ENCODE measurements at regions not wholly inside any gene's neighbourhood (a gene's known extent, or its start where the extent isn't known, plus 50 kb on each side); places are given as distances from the start of the nearest gene placed in this dataset.

GRCh38 chr3:110811050-110811449 is 260.6 kb upstream of the NECTIN3 start:
- Histone ChIP-seq H3K9me3 (ENCODE audit: control insufficient read depth, low read length) (no peaks in the 10 kb centered on the region), H3K79me1 (replicated peaks; ENCODE audit: low read length, poor library complexity, severe bottlenecking) (no peaks in the 10 kb centered on the region), H3K4ac (ENCODE audit: low read depth in 1 of 2, low read length in 2 of 2) (no peak overlapping the region), H2BK5ac (ENCODE audit: low read depth, low read length, poor library complexity, severe bottlenecking) (no peak overlapping the region), H3K14ac (ENCODE audit: low read length in 2 of 2) (no peak overlapping the region), H3K27ac (ENCODE audit: low read length, poor library complexity, severe bottlenecking) (peak overlapping the region; percentile 41), H3K27me3 (ENCODE audit: control insufficient read depth in 1 of 2, insufficient read depth in 1 of 2, low read length in 2 of 2) (no peaks in the 10 kb centered on the region), H2BK15ac (ENCODE audit: low read depth, poor library complexity, severe bottlenecking) (no peak overlapping the region), H2BK120ac (ENCODE audit: low read depth, low read length) (no peak overlapping the region), H2AFZ (ENCODE audit: low read depth, low read length) (no peak overlapping the region), H3K9ac (ENCODE audit: low read length) (peak overlapping the region; percentile 87), H3K23ac (ENCODE audit: low read length in 2 of 2) (no peak overlapping the region), H3K4me3 (ENCODE audit: insufficient read depth in 1 of 2, low read depth in 1 of 2, low read length in 2 of 2) (no peak overlapping the region), H3K4me1 (ENCODE audit: control insufficient read depth, insufficient read depth, low read depth, low read length) (peaks cover 1% of the 10 kb centered on the region), H3K36me3 (ENCODE audit: control insufficient read depth in 1 of 2, insufficient read depth in 2 of 2, low read depth in 1 of 2, low read length in 2 of 2) (no peaks in the 10 kb centered on the region), H2BK12ac (ENCODE audit: low read length in 2 of 2) (no peak overlapping the region), H4K8ac (ENCODE audit: low read length) (no peak overlapping the region), H3K18ac (ENCODE audit: low read depth in 1 of 2, low read length in 2 of 2) (no peak overlapping the region), H2AK5ac (ENCODE audit: low read length, severe bottlenecking) (no peak overlapping the region), H4K91ac (ENCODE audit: low read length) (no peak overlapping the region), H3K4me2 (ENCODE audit: low read length, poor library complexity, severe bottlenecking) (no peak overlapping the region)
- peak; percentile 21 for DNase-seq

DNA sequence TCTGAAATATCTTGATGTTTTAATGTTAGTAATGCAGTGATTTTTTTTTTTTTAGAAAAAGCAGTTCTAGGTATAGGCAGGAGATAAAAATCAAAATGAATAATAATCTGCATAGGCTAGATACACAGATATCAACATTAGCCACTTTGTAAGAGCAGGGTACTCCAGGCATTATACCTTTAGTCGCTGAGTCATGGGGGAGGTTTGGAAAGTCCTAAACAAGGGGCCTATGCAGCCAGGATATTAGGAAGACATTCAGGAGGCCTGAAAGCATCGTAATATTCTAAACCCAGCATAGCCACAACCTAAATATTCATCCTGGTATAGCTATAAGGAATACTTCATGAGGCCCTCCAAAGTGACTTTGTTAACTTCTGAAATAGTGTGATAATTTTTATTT is 258.1 kb upstream of the NECTIN3 start:
- H3K14ac ChIP-seq (ENCODE audit: low read length in 2 of 2) = no peak overlapping the region
- no peak overlapping the region for H4K91ac ChIP-seq (ENCODE audit: low read length)
- no peak overlapping the region for H4K8ac ChIP-seq (ENCODE audit: low read length)
- no peaks in the 10 kb centered on the region for H3K36me3 ChIP-seq (ENCODE audit: control insufficient read depth in 1 of 2, insufficient read depth in 2 of 2, low read depth in 1 of 2, low read length in 2 of 2)
- no peak overlapping the region for H2AK5ac ChIP-seq (ENCODE audit: low read length, severe bottlenecking)
- H2BK15ac ChIP-seq (ENCODE audit: low read depth, poor library complexity, severe bottlenecking) = no peak overlapping the region
- H3K27ac ChIP-seq (ENCODE audit: low read length, poor library complexity, severe bottlenecking) = peak overlapping the region; percentile 95
- 67% methylated on average over 1 of the region's 2 CpGs for WGBS
- H2BK12ac ChIP-seq (ENCODE audit: low read length in 2 of 2) = peak overlapping the region in 1 of 2 experiments; percentile 71
- no peaks in the 10 kb centered on the region for H3K27me3 ChIP-seq (ENCODE audit: control insufficient read depth in 1 of 2, insufficient read depth in 1 of 2, low read length in 2 of 2)
- no peaks in the 10 kb centered on the region for H3K4me1 ChIP-seq (ENCODE audit: control insufficient read depth, insufficient read depth, low read depth, low read length)
- H2BK5ac ChIP-seq (ENCODE audit: low read depth, low read length, poor library complexity, severe bottlenecking) = no peak overlapping the region
- no peak overlapping the region for H3K18ac ChIP-seq (ENCODE audit: low read depth in 1 of 2, low read length in 2 of 2)
- no peaks in the 10 kb centered on the region for H3K9me3 ChIP-seq (ENCODE audit: control insufficient read depth, low read length)
- peak; percentile 18 for DNase-seq
- no peaks in the 10 kb centered on the region for H3K79me1 ChIP-seq (replicated peaks; ENCODE audit: low read length, poor library complexity, severe bottlenecking)
- H3K23ac ChIP-seq (ENCODE audit: low read length in 2 of 2) = no peak overlapping the region
- H3K4me2 ChIP-seq (ENCODE audit: low read length, poor library complexity, severe bottlenecking) = no peak overlapping the region
- H3K4ac ChIP-seq (ENCODE audit: low read depth in 1 of 2, low read length in 2 of 2) = peak overlapping the region in 1 of 2 experiments; percentile 67
- peak overlapping the region; percentile 50 for H3K9ac ChIP-seq (ENCODE audit: low read length)
- H3K4me3 ChIP-seq (ENCODE audit: insufficient read depth in 1 of 2, low read depth in 1 of 2, low read length in 2 of 2) = no peak overlapping the region
- no peak overlapping the region for H2AFZ ChIP-seq (ENCODE audit: low read depth, low read length)
- no peak overlapping the region for H2BK120ac ChIP-seq (ENCODE audit: low read depth, low read length)

DNA sequence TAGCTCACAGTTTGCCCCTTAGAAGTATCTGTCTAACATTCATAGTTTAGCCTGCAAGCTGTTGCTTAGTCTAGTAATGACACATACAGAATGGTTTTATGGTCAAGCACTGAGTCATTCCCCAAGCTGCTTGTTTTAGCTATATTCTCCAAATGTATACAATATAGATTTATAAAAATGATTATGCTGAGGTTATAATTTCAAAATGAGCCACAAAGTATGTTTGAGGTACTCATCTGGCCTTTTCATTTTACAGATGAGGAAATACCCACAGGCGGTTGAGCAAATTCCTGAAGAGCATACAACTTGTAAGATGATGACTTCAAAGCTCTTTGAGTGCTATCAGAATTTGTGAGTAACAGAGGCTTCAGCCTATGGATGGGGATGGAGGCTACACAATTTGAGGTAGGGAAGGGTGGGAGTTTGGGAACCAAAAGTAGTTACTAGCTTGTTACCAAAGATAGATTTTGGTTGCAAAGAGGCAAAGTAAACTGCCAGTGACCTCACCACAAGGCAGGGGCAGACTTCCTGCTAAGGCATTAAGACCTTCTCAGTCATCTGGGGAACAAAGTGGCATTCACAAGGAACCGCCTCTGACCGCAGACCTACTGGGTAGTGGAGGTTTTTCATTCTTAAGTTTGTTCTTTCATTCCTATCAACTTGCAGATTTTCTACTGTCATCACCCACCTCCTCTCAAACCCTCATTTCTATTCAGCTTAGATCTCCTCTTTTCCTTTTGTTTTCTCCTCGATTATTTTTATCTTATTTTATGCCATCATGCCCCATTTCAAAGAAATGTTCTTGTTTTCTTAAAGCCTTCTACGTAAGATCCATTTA is 257.2 kb upstream of the NECTIN3 start:
- no peak overlapping the region for H4K8ac ChIP-seq (ENCODE audit: low read length)
- peak overlapping the region; percentile 95 for H3K27ac ChIP-seq (ENCODE audit: low read length, poor library complexity, severe bottlenecking)
- H3K4ac ChIP-seq (ENCODE audit: low read depth in 1 of 2, low read length in 2 of 2) = no peak overlapping the region
- 18% methylated on average over 5 of the region's 5 CpGs for WGBS
- H3K4me1 ChIP-seq (ENCODE audit: control insufficient read depth, insufficient read depth, low read depth, low read length) = no peaks in the 10 kb centered on the region
- peak overlapping the region in 1 of 2 experiments; percentile 57 for H2BK12ac ChIP-seq (ENCODE audit: low read length in 2 of 2)
- peak overlapping the region; percentile 0 for H3K4me2 ChIP-seq (ENCODE audit: low read length, poor library complexity, severe bottlenecking)
- DNase-seq = peak; percentile 90
- H3K9ac ChIP-seq (ENCODE audit: low read length) = peak overlapping the region; percentile 54
- H2BK15ac ChIP-seq (ENCODE audit: low read depth, poor library complexity, severe bottlenecking) = no peak overlapping the region
- H2AFZ ChIP-seq (ENCODE audit: low read depth, low read length) = no peak overlapping the region
- no peak overlapping the region for H3K14ac ChIP-seq (ENCODE audit: low read length in 2 of 2)
- no peak overlapping the region for H4K91ac ChIP-seq (ENCODE audit: low read length)
- peak overlapping the region; percentile 3 for H2BK5ac ChIP-seq (ENCODE audit: low read depth, low read length, poor library complexity, severe bottlenecking)
- H2AK5ac ChIP-seq (ENCODE audit: low read length, severe bottlenecking) = no peak overlapping the region
- no peak overlapping the region for H3K23ac ChIP-seq (ENCODE audit: low read length in 2 of 2)
- peak overlapping the region in 1 of 2 experiments; percentile 82 for H3K18ac ChIP-seq (ENCODE audit: low read depth in 1 of 2, low read length in 2 of 2)
- H3K9me3 ChIP-seq (ENCODE audit: control insufficient read depth, low read length) = no peaks in the 10 kb centered on the region
- no peaks in the 10 kb centered on the region for H3K36me3 ChIP-seq (ENCODE audit: control insufficient read depth in 1 of 2, insufficient read depth in 2 of 2, low read depth in 1 of 2, low read length in 2 of 2)
- H2BK120ac ChIP-seq (ENCODE audit: low read depth, low read length) = no peak overlapping the region
- no peak overlapping the region for H3K4me3 ChIP-seq (ENCODE audit: insufficient read depth in 1 of 2, low read depth in 1 of 2, low read length in 2 of 2)
- H3K79me1 ChIP-seq (replicated peaks; ENCODE audit: low read length, poor library complexity, severe bottlenecking) = no peaks in the 10 kb centered on the region
- H3K27me3 ChIP-seq (ENCODE audit: control insufficient read depth in 1 of 2, insufficient read depth in 1 of 2, low read length in 2 of 2) = no peaks in the 10 kb centered on the region

- Histone ChIP-seq H2BK5ac (ENCODE audit: low read depth, low read length, poor library complexity, severe bottlenecking) (no peak overlapping the region), H3K4me3 (ENCODE audit: insufficient read depth in 1 of 2, low read depth in 1 of 2, low read length in 2 of 2) (peak overlapping the region in 1 of 2 experiments; percentile 21), H2BK12ac (ENCODE audit: low read length in 2 of 2) (no peak overlapping the region), H2AFZ (ENCODE audit: low read depth, low read length) (no peak overlapping the region), H3K18ac (ENCODE audit: low read depth in 1 of 2, low read length in 2 of 2) (no peak overlapping the region), H3K79me1 (replicated peaks; ENCODE audit: low read length, poor library complexity, severe bottlenecking) (no peaks in the 10 kb centered on the region), H3K27ac (ENCODE audit: low read length, poor library complexity, severe bottlenecking) (peak overlapping the region; percentile 95), H2BK120ac (ENCODE audit: low read depth, low read length) (no peak overlapping the region), H3K14ac (ENCODE audit: low read length in 2 of 2) (no peak overlapping the region), H4K8ac (ENCODE audit: low read length) (no peak overlapping the region), H4K91ac (ENCODE audit: low read length) (no peak overlapping the region), H3K23ac (ENCODE audit: low read length in 2 of 2) (no peak overlapping the region), H3K9ac (ENCODE audit: low read length) (peak overlapping the region; percentile 54), H3K4me1 (ENCODE audit: control insufficient read depth, insufficient read depth, low read depth, low read length) (no peaks in the 10 kb centered on the region), H3K27me3 (ENCODE audit: control insufficient read depth in 1 of 2, insufficient read depth in 1 of 2, low read length in 2 of 2) (no peaks in the 10 kb centered on the region), H2BK15ac (ENCODE audit: low read depth, poor library complexity, severe bottlenecking) (no peak overlapping the region), H3K36me3 (ENCODE audit: control insufficient read depth in 1 of 2, insufficient read depth in 2 of 2, low read depth in 1 of 2, low read length in 2 of 2) (no peaks in the 10 kb centered on the region), H3K9me3 (ENCODE audit: control insufficient read depth, low read length) (no peaks in the 10 kb centered on the region), H3K4ac (ENCODE audit: low read depth in 1 of 2, low read length in 2 of 2) (no peak overlapping the region), H3K4me2 (ENCODE audit: low read length, poor library complexity, severe bottlenecking) (no peak overlapping the region), H2AK5ac (ENCODE audit: low read length, severe bottlenecking) (no peak overlapping the region)
- WGBS = 12% methylated on average over 1 of the region's 1 CpG
- peak; percentile 86 for DNase-seq
Measured at GRCh38 chr3:110815008-110815583, 256.5 kb upstream of the NECTIN3 start.

Measured in mesenchymal stem cell (in vitro differentiated cells and primary cell).